GM12872 (cell line): ENCODE measurements at regions not wholly inside any gene's neighbourhood (a gene's known extent, or its start where the extent isn't known, plus 50 kb on each side); places are given as distances from the start of the nearest gene placed in this dataset.

Source experiments
- TF ChIP-seq, protein P1 (sequence below): IDR thresholded peaks from 3 replicates; pipeline ENCODE4 v1.5.1; 2011; ENCODE audit warnings: low read depth, mild to moderate bottlenecking, low read length, moderate library complexity; ENCODE audit not compliant: insufficient read depth

DNA sequence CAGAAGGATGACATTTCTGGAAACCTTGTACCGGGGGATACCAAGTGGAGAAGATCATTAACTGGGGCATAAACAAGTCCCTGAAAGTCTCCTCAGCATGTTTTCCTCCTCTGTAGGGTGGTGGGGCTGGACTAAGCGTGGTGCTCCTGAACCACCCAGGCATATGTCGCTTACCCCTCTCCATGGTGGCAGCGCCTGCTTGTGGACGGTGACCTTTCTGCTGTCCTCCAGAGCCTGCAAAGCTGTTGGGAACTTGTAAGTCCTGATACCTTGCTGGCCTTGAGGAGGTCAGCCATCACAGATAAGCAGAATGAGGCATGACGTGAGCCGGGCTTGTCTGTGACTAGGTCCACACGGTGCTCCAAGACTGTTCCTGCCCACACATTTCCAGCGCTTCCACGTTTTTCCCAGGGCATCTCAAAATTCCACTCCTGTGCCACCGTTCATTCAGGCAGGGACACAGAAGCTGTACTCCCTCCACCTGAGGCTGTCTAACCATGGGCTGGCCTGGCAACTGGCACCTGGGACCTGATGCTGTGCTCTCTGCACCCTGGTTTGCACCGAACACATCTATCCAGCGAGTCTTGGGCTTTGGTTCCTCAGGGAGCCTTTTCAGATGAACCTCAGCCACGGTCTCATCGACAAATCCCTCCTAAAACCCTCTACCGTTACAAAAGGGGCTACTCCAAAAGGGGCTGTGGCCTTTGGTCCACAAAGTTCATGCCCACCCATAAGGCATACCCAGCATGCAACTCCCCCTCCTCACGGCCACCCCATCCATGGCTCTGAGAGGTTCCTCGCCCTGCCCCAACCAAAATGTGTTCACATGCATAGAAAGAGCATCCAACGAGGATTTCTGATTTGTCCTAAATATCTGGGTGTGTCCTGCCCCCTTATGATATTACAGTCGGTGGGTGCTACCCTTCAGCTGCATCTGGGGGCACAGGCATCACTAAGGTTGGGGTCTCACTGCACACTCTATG lies 199.6 kb upstream of the DIO3 start:
- TF ChIP-seq, protein P1, sequence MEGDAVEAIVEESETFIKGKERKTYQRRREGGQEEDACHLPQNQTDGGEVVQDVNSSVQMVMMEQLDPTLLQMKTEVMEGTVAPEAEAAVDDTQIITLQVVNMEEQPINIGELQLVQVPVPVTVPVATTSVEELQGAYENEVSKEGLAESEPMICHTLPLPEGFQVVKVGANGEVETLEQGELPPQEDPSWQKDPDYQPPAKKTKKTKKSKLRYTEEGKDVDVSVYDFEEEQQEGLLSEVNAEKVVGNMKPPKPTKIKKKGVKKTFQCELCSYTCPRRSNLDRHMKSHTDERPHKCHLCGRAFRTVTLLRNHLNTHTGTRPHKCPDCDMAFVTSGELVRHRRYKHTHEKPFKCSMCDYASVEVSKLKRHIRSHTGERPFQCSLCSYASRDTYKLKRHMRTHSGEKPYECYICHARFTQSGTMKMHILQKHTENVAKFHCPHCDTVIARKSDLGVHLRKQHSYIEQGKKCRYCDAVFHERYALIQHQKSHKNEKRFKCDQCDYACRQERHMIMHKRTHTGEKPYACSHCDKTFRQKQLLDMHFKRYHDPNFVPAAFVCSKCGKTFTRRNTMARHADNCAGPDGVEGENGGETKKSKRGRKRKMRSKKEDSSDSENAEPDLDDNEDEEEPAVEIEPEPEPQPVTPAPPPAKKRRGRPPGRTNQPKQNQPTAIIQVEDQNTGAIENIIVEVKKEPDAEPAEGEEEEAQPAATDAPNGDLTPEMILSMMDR: no peak

DNA sequence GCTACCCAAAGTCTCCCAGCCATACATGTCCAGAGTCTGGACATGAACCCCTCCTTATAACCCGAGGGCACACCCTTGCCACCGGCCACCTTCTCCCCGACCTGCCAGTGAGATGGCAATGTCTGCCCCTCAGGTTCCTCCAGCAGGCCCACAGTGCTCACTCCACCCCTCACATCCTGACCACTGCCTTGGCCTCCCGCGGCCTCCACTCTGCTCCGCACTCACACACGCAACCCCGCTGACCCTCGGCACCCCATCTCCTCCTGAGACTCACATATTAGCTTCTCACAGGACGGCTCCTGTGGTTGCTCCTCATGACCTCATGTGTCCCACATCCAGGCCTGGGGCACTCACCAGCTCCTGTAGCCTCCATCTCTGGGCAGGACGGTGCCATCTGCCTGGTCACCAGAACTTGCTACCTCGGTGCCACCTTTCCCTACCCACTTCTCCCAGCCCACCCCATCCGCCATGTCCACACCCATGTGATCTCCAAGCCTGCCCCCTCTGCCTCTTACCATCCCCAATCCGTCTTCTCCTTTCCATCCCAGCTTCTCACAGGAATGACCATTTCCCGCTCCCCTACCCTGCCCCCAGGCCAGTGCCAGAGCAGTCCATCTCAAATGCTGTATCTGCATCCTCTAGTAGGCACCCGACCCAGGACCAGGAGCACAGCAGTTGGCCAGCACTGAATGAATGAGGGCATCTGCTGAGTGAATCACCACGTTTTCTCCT lies 198.6 kb upstream of the DIO3 start:
- TF ChIP-seq, protein P1: no peak

DNA sequence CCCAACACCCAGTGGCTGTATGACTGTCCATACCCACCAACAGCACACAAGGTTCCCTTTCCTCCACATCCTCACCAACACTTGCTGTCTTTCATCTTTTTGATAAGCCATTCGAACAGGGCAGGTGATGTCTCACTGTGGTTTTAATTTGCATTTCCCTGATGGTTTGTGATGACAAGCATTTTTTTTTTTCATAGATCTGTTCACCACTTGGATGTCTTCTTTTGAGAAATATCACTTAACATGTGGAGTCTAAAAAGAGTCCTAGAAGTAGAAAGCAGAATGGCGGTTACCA lies 198.1 kb upstream of the DIO3 start:
- TF ChIP-seq, protein P1: no peak

DNA sequence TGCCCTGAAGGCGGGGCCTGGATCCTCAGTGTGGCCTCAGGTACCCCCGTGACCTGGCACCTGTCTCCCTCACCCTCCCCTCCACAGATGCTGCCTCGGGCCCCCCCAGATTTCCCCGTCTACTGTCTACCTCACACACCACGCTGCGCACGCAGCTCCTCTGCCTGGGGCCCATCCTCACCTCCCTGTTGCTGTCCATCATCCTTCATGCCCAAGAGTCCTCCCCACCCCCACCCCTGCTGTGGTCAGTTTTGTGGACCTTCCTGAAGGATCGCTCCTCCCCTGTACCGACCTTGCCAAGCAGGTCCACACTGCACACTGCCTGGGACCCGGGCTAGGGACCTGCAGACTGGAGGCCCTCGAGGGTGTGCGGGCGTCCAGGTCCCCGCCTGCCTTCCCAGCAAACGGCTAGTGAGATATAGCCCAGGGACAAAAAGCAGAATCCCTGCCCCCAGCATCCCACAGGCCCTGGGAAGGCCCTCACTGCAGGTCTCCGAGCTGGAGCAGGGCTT lies 197.4 kb upstream of the DIO3 start:
- TF ChIP-seq, protein P1: no peak

DNA sequence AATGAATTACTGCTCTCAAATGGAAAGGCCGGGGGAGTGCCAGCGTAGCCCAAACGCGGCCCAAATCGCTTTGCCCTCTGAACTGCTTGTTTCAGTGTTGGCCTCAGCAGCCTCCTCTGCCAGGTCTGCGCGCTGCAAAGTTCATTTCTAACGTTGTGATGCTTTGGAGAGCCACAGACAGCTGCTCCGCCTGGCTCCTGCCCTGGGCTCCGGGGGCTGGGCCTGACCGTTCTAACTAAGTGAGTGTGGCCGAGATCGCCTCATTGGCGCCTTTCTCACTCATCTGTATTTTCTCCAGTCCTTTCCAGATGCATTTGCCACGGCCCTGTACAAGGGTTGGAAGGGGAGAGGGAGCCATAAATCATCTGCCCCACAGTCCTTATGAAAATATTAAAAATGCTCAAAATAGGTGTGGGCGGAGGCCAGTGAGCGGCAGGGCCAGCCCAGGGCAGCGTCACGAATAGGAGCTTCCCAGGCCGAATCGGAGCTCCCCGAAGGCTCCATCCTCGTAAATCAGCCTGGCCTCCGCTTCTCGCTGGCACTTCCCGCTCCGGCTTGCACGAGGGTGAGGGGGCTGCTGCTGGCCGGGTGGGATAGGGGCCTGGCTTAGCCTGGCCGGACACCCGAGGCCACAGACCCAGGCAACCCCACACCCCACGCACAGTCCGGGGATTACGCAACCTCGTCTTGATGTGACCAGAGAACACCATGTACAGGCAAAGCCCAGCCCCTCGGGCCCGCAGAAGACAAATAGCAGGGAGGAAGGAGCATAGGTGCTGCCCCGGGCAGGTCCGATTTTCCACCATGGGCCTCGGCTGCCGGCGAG lies 196.6 kb upstream of the DIO3 start:
- TF ChIP-seq, protein P1: no peak

DNA sequence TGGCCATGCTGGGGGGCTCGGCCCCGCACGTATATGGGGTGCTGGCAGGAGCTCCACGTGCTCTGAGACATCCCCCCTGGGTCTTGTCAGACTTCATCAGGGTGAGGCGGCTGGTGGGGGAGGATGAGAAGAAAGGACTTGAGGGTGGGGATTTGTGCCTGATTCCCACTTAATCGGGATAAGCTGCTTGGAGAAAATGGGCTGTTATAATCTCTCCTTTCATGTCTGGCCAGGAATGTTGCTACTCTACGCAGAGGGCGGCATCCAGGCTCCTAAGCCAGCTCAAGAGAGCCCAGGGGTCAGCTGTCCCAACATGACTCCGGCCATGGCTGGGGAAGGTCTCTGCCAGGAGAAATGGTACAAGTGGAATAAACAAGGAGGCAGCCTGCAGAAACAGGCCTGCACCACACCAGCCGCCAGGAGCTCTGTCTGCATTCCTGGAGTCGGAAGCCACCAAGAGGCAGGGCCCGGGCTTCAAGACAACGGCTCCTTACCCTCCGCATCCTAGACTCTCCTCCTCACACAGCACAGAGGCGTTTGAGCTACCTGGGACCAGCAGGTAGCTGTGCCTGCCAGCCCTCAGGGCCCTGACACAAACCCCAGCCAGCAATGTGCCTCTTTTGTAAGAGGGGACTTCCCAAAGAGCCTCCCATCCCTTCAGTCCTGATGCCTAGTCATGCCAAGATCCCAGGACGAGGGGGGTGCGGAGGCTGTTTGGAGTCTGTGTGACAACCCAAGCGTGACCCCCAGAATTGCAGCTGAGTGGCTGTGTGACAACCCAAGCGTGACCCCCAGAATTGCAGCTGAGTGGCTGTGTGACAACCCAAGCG lies 195.8 kb upstream of the DIO3 start:
- TF ChIP-seq, protein P1: no peak
